SU-DHL-6 (cell line): ENCODE measurements at regions not wholly inside any gene's neighbourhood (a gene's known extent, or its start where the extent isn't known, plus 50 kb on each side); places are given as distances from the start of the nearest gene placed in this dataset.

ENCODE experiments used
- CTCF ChIP-seq: fragments of 200-600 bp; sonication (generic); IDR thresholded peaks from one replicate; pipeline ENCODE4 v1.5.1; 2017; ENCODE audit warnings: antibody characterized with exemption, mild to moderate bottlenecking, low read length, moderate library complexity; ENCODE audit not compliant: insufficient read depth, poor library complexity, severe bottlenecking
- EZH2phosphoT487 ChIP-seq: fragments of 200-600 bp; sonication (generic), shearing (Covaris generic); conservative IDR thresholded peaks from 2 replicates; pipeline ENCODE4 v1.6.1; 2018; ENCODE audit warnings: mild to moderate bottlenecking, antibody characterized with exemption, low read length, moderate library complexity, mixed read lengths

- TF ChIP-seq CTCF, result no peak
- no peak for TF ChIP-seq EZH2phosphoT487
Measured at GRCh38 chr7:41820111-41820671, 117.3 kb upstream of the INHBA start.
